Left lung (tissue), 4 donors: ENCODE measurements at regions not wholly inside any gene's neighbourhood (a gene's known extent, or its start where the extent isn't known, plus 50 kb on each side); places are given as distances from the start of the nearest gene placed in this dataset.
A peak's percentile ranks its signal among the peaks of the same experiment; 100 is the strongest.

ENCODE experiments used
- ATAC-seq: fragments of 200-7000 bp; cut with Tn5 transposase; one replicate; pipeline ENCODE4 v1.9.1; 2020; ENCODE audit warnings: moderate library complexity
- DNase-seq, 4 donors: peaks; one replicate each; pipeline ENCODE4 v3.0.0-alpha.2; 2013 to 2020
- H3K27ac ChIP-seq, 2 donors: fragments of 200-600 bp; sonication (generic) in 1 of 2; one replicate each; pipeline versions ENCODE4 v1.5.0 to v1.8.0; 2020 to 2021
- H3K27me3 ChIP-seq, 2 donors: fragments of 200-600 bp; sonication (generic) in 1 of 2; one replicate each; pipeline versions ENCODE4 v1.5.0 to v1.8.0; 2020 to 2021
- H3K36me3 ChIP-seq, 2 donors: fragments of 200-600 bp; sonication (generic) in 1 of 2; one replicate each; pipeline versions ENCODE4 v1.5.0 to v1.8.0; 2020 to 2021
- H3K4me1 ChIP-seq, 2 donors: fragments of 200-600 bp; one replicate each; pipeline ENCODE4 v1.8.0; 2021
- H3K4me3 ChIP-seq, 2 donors: fragments of 200-600 bp; sonication (generic) in 1 of 2; one replicate each; pipeline versions ENCODE4 v1.5.0 to v1.8.0; 2020 to 2021; ENCODE audit warnings: mild to moderate bottlenecking in 1 of 2
- H3K9me3 ChIP-seq, 2 donors: fragments of 200-600 bp; sonication (generic) in 1 of 2; one replicate each; pipeline versions ENCODE4 v1.5.0 to v1.8.0; 2020 to 2021
- CTCF ChIP-seq, 2 donors: fragments of 200-600 bp; sonication (generic) in 1 of 2; IDR thresholded peaks; one replicate each; pipeline versions ENCODE4 v1.5.0 to v1.8.0; 2021; ENCODE audit warnings: antibody characterized with exemption in 2 of 2
- intact Hi-C, 2 donors: fragments of 100-400 bp; cut with DNase I; formaldehyde crosslinking; loops; one replicate each; pipeline versions ENCODE4 v1.11.2 to v1.14.2; 2022
- donor health status: DM: no; HTN: yes; CAD: no.
- donor health status: DM: no; HTN: no; CAD: no.

GRCh38 chr6:8277769-8278168, 157.6 kb downstream of the SLC35B3 start:
- no peak for ATAC-seq
- no peak for TF ChIP-seq CTCF (IDR thresholded peaks at IDR 0.05)
- no peaks in the 10 kb centered on the region for H3K27me3 ChIP-seq
- H3K4me3 ChIP-seq, result no peak overlapping the region
- H3K36me3 ChIP-seq, result no peaks in the 10 kb centered on the region
- no peaks in the 10 kb centered on the region for H3K4me1 ChIP-seq
- H3K9me3 ChIP-seq, result no peaks in the 10 kb centered on the region
- H3K27ac ChIP-seq, result no peak overlapping the region
- intact Hi-C loops, result no loop called here
- no peak for DNase-seq

- ATAC-seq, result no peak
- Histone ChIP-seq H3K4me1 (no peaks in the 10 kb centered on the region), H3K4me3 (no peak overlapping the region), H3K9me3 (no peaks in the 10 kb centered on the region), H3K27me3 (no peaks in the 10 kb centered on the region), H3K36me3 (no peaks in the 10 kb centered on the region), H3K27ac (no peak overlapping the region)
- DNase-seq, result no peak
- TF ChIP-seq CTCF (IDR thresholded peaks at IDR 0.05), result no peak
- intact Hi-C loops, result no loop called here
Observed at GRCh38 chr6:8276148-8276547, 159.2 kb downstream of the SLC35B3 start.

GRCh38 chr6:8275667-8276066, 159.7 kb downstream of the SLC35B3 start:
- H3K36me3 ChIP-seq, result no peaks in the 10 kb centered on the region
- no peak overlapping the region for H3K4me3 ChIP-seq
- no peaks in the 10 kb centered on the region for H3K9me3 ChIP-seq
- intact Hi-C loops, result no loop called here
- TF ChIP-seq CTCF (IDR thresholded peaks at IDR 0.05), result no peak
- ATAC-seq (no peak), DNase-seq (no peak)
- no peaks in the 10 kb centered on the region for H3K27me3 ChIP-seq
- H3K4me1 ChIP-seq, result no peaks in the 10 kb centered on the region
- H3K27ac ChIP-seq, result no peak overlapping the region

- ATAC-seq (no peak), DNase-seq (no peak)
- intact Hi-C loops, result no loop called here
- Histone ChIP-seq H3K27me3 (no peaks in the 10 kb centered on the region), H3K4me3 (no peak overlapping the region), H3K27ac (no peak overlapping the region), H3K9me3 (no peaks in the 10 kb centered on the region), H3K4me1 (no peaks in the 10 kb centered on the region), H3K36me3 (no peaks in the 10 kb centered on the region)
- TF ChIP-seq CTCF (IDR thresholded peaks at IDR 0.05), result no peak
Observed at GRCh38 chr6:8274226-8274625, 161.1 kb downstream of the SLC35B3 start.

- no peak overlapping the region for H3K4me3 ChIP-seq
- ATAC-seq (no peak), DNase-seq (peak in 1 of 4 donors; percentile 26)
- no peaks in the 10 kb centered on the region for H3K36me3 ChIP-seq
- no peaks in the 10 kb centered on the region for H3K27me3 ChIP-seq
- TF ChIP-seq CTCF (IDR thresholded peaks at IDR 0.05), result no peak
- H3K27ac ChIP-seq, result no peak overlapping the region
- H3K9me3 ChIP-seq, result peaks cover 0 to 3% of the 10 kb centered on the region in 2 donors
- no peaks in the 10 kb centered on the region for H3K4me1 ChIP-seq
- intact Hi-C loops, result no loop called here
Observed at GRCh38 chr6:8269872-8270454, 165.4 kb downstream of the SLC35B3 start.
